HEK293 (cell line): ENCODE measurements at regions not wholly inside any gene's neighbourhood (a gene's known extent, or its start where the extent isn't known, plus 50 kb on each side); places are given as distances from the start of the nearest gene placed in this dataset.
"Not testable (repeated sequence)": the region's sequence is repeated elsewhere in the genome, so short reads cannot be mapped to it uniquely, and the experiment has no call there.

ENCODE experiments used
- CTCF ChIA-PET: fragments of 350-600 bp; formaldehyde crosslinking; extraction: SDS; loops from one replicate; lab custom pipeline; 2021; ENCODE audit warnings: antibody characterized with exemption; lab: Yijun Ruan, JAX
- POLR2A ChIA-PET: fragments of 300-600 bp; formaldehyde crosslinking; extraction: SDS; loops from one replicate; lab custom pipeline; 2020; ENCODE audit warnings: antibody characterized with exemption, inconsistent platforms; lab: Yijun Ruan, JAX
- H3K27ac ChIP-seq: fragments of 200-500 bp; sonication (Bioruptor generic); 2 replicates; pipeline ENCODE4 v1.5.1; 2014; ENCODE audit warnings: low read depth, low read length, control low read depth, inconsistent platforms; ENCODE audit errors: extremely low read depth
- H3K36me3 ChIP-seq, 2 experiments: fragments of 200-500 bp in 1 of 2; sonication (Bioruptor generic) in 1 of 2; 1 replicate in 1 of 2; 2 replicates in 1 of 2; pipeline ENCODE4 v1.5.1; 2014 to 2017; ENCODE audit warnings: inconsistent platforms in 2 of 2, low read length in 2 of 2; ENCODE audit not compliant: control insufficient read depth in 2 of 2, insufficient read depth in 1 of 2
- H3K4me1 ChIP-seq: fragments of 200-500 bp; sonication (Bioruptor generic); 2 replicates; pipeline ENCODE4 v1.5.1; 2014; ENCODE audit warnings: mild to moderate bottlenecking, low read length, inconsistent platforms; ENCODE audit not compliant: control insufficient read depth, insufficient read depth
- H3K4me3 ChIP-seq: 2 replicates; pipeline ENCODE4 v1.5.1; 2011; ENCODE audit warnings: low read depth, mild to moderate bottlenecking, control low read depth, low read length, moderate library complexity
- H3K9me3 ChIP-seq: fragments of 200-500 bp; sonication (Bioruptor generic); 2 replicates; pipeline ENCODE4 v1.5.1; 2014; ENCODE audit warnings: low read depth, low read length, inconsistent platforms; ENCODE audit not compliant: control insufficient read depth, insufficient read depth
- KLF1 ChIP-seq: fragments of 450-650 bp; formaldehyde crosslinking; IDR thresholded peaks from 2 replicates; pipeline ENCODE4 v1.5.1; 2016; ENCODE audit warnings: missing biosample characterization, missing genetic modification characterization
- SCRT1 ChIP-seq: fragments of 450-650 bp; formaldehyde crosslinking; IDR thresholded peaks from 2 replicates; pipeline ENCODE4 v1.5.1; 2016; ENCODE audit warnings: missing biosample characterization, missing genetic modification characterization, borderline replicate concordance
- SP3 ChIP-seq: fragments of 450-650 bp; formaldehyde crosslinking; IDR thresholded peaks from 2 replicates; pipeline ENCODE4 v1.5.1; 2016; ENCODE audit warnings: missing biosample characterization, missing genetic modification characterization
- ZBTB20 ChIP-seq: fragments of 450-650 bp; formaldehyde crosslinking; IDR thresholded peaks from 2 replicates; pipeline ENCODE4 v1.5.1; 2016; ENCODE audit warnings: missing biosample characterization, missing genetic modification characterization
- ZBTB21 ChIP-seq: fragments of 450-650 bp; formaldehyde crosslinking; IDR thresholded peaks from 2 replicates; pipeline ENCODE4 v1.5.1; 2017; ENCODE audit warnings: missing biosample characterization, missing genetic modification characterization
- ZFP69B ChIP-seq: fragments of 450-650 bp; formaldehyde crosslinking; IDR thresholded peaks from 2 replicates; pipeline ENCODE4 v1.5.1; 2016; ENCODE audit warnings: missing biosample characterization, missing genetic modification characterization
- ZNF114 ChIP-seq: fragments of 450-650 bp; formaldehyde crosslinking; IDR thresholded peaks from 2 replicates; pipeline ENCODE4 v1.5.0; 2017; ENCODE audit warnings: missing biosample characterization, missing genetic modification characterization
- ZNF121 ChIP-seq: fragments of 450-650 bp; formaldehyde crosslinking; IDR thresholded peaks from 2 replicates; pipeline ENCODE4 v1.5.1; 2016; ENCODE audit warnings: missing biosample characterization, missing genetic modification characterization
- ZNF155 ChIP-seq: fragments of 450-650 bp; formaldehyde crosslinking; IDR thresholded peaks from 2 replicates; pipeline ENCODE4 v1.5.1; 2016; ENCODE audit warnings: missing biosample characterization, missing genetic modification characterization
- ZNF157 ChIP-seq: fragments of 450-650 bp; formaldehyde crosslinking; IDR thresholded peaks from 2 replicates; pipeline ENCODE4 v1.5.1; 2016; ENCODE audit warnings: missing biosample characterization, missing genetic modification characterization
- ZNF248 ChIP-seq: fragments of 450-650 bp; formaldehyde crosslinking; IDR thresholded peaks from 2 replicates; pipeline ENCODE4 v1.5.1; 2017; ENCODE audit warnings: missing biosample characterization, missing genetic modification characterization
- ZNF302 ChIP-seq: fragments of 450-650 bp; formaldehyde crosslinking; IDR thresholded peaks from 2 replicates; pipeline ENCODE4 v1.5.1; 2016; ENCODE audit warnings: missing biosample characterization, missing genetic modification characterization, low read depth
- ZNF423 ChIP-seq: fragments of 450-650 bp; formaldehyde crosslinking; IDR thresholded peaks from 2 replicates; pipeline ENCODE4 v1.5.1; 2016; ENCODE audit warnings: missing biosample characterization, missing genetic modification characterization
- ZNF585B ChIP-seq: fragments of 450-650 bp; formaldehyde crosslinking; IDR thresholded peaks from 2 replicates; pipeline ENCODE4 v1.5.1; 2016; ENCODE audit warnings: missing biosample characterization, missing genetic modification characterization
- ZNF624 ChIP-seq: fragments of 450-650 bp; formaldehyde crosslinking; IDR thresholded peaks from 2 replicates; pipeline ENCODE4 v1.5.1; 2017; ENCODE audit warnings: missing biosample characterization, missing genetic modification characterization
- ZNF670 ChIP-seq: fragments of 450-650 bp; formaldehyde crosslinking; IDR thresholded peaks from 2 replicates; pipeline ENCODE4 v1.5.1; 2016; ENCODE audit warnings: missing biosample characterization, missing genetic modification characterization, low read depth
- ZNF707 ChIP-seq: fragments of 450-650 bp; formaldehyde crosslinking; IDR thresholded peaks from 2 replicates; pipeline ENCODE4 v1.5.1; 2016; ENCODE audit warnings: missing biosample characterization, missing genetic modification characterization
- TF ChIP-seq, protein P1 (sequence below): fragments of 450-650 bp; formaldehyde crosslinking; IDR thresholded peaks from 2 replicates; pipeline ENCODE4 v1.5.1; 2016; ENCODE audit warnings: missing biosample characterization, missing genetic modification characterization
- TF ChIP-seq, protein P2 (sequence below): fragments of 450-650 bp; formaldehyde crosslinking; IDR thresholded peaks from 2 replicates; pipeline ENCODE4 v1.5.1; 2016; ENCODE audit warnings: missing biosample characterization, missing genetic modification characterization
- TF ChIP-seq, protein P3 (sequence below): fragments of 450-650 bp; formaldehyde crosslinking; IDR thresholded peaks from 2 replicates; pipeline ENCODE4 v1.5.1; 2016; ENCODE audit warnings: missing biosample characterization, missing genetic modification characterization, borderline replicate concordance
- TF ChIP-seq, protein P4 (sequence below): fragments of 450-650 bp; formaldehyde crosslinking; IDR thresholded peaks from 2 replicates; pipeline ENCODE4 v1.5.1; 2016; ENCODE audit warnings: missing biosample characterization, missing genetic modification characterization
- TF ChIP-seq, protein P5 (sequence below): fragments of 450-650 bp; formaldehyde crosslinking; IDR thresholded peaks from 2 replicates; pipeline ENCODE4 v1.5.1; 2016; ENCODE audit warnings: missing biosample characterization, missing genetic modification characterization

DNA sequence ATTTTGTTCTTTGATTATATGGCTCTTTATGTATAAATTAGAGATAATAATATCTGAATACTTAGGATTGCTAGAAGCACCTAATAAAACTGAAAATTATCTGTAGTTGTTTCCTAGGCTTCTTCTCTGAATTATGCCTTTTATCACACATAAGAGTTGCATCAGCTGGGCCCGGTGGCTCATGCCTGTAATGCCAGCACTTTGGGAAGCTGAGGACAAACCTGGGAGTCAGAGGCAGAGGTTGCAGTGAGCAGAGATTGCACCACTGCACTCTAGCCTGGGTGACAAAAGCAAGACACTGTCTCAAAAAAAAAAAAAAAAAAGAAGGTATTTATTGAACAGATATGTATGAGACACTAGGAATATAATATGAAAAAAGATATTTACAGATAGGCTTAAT is 773.5 kb upstream of the AGA start (continued):
- TF ChIP-seq, protein P1, sequence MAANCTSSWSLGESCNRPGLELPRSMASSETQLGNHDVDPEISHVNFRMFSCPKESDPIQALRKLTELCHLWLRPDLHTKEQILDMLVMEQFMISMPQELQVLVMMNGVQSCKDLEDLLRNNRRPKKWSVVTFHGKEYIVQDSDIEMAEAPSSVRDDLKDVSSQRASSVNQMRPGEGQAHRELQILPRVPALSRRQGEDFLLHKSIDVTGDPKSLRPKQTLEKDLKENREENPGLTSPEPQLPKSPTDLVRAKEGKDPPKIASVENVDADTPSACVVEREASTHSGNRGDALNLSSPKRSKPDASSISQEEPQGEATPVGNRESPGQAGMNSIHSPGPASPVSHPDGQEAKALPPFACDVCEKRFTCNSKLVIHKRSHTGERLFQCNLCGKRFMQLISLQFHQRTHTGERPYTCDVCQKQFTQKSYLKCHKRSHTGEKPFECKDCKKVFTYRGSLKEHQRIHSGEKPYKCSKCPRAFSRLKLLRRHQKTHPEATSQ, result no peak
- no peak for TF ChIP-seq ZNF155 (tag by site-specific recombination)

DNA sequence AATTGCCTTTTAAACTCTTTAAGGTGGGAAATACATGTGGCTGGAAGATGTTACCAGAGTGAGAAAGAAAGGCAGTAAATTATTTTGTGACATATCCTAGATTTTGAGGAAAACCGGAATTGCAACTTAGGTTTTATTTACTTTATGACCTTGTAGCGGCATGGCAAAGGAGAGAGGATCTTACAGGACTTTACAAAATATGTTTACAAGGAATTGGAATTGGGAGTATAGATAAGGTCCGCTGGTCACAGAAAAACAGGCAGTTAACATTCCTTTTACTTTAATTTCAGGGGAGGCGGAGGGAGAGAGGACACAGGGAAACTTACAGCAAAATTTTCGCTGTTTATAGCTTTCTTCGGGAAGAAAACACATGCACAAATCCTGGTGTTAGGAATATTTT is 784.2 kb upstream of the AGA start:
- H3K4me1 ChIP-seq, H3K9me3 ChIP-seq, H3K27ac ChIP-seq, POLR2A ChIA-PET, H3K4me3 ChIP-seq, CTCF ChIA-PET, H3K36me3 ChIP-seq: not testable (repeated sequence)

DNA sequence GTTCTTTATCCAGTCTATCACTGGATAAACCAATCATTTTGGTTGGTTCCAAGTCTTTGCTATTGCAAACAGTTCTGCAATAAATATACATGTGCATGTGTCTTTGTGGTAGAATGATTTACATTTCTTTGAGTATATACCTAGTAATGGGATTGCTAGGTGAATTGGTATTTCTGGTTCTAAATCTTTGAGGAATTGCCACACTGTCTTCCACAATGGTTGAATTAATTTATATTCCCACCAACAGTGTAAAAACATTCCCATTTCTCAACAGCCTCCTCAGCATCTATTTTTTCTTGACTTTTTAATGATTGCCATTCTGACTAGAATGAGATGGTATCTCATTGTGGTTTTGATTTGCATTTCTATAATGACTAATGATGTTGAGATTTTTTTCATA is 791.7 kb upstream of the AGA start:
- Histone ChIP-seq H3K36me3 (no peaks in the 10 kb centered on the region), H3K4me1 (no peaks in the 10 kb centered on the region), H3K9me3 (no peaks in the 10 kb centered on the region)
- POLR2A ChIA-PET, result no interaction called here
- TF ChIP-seq, protein P2, sequence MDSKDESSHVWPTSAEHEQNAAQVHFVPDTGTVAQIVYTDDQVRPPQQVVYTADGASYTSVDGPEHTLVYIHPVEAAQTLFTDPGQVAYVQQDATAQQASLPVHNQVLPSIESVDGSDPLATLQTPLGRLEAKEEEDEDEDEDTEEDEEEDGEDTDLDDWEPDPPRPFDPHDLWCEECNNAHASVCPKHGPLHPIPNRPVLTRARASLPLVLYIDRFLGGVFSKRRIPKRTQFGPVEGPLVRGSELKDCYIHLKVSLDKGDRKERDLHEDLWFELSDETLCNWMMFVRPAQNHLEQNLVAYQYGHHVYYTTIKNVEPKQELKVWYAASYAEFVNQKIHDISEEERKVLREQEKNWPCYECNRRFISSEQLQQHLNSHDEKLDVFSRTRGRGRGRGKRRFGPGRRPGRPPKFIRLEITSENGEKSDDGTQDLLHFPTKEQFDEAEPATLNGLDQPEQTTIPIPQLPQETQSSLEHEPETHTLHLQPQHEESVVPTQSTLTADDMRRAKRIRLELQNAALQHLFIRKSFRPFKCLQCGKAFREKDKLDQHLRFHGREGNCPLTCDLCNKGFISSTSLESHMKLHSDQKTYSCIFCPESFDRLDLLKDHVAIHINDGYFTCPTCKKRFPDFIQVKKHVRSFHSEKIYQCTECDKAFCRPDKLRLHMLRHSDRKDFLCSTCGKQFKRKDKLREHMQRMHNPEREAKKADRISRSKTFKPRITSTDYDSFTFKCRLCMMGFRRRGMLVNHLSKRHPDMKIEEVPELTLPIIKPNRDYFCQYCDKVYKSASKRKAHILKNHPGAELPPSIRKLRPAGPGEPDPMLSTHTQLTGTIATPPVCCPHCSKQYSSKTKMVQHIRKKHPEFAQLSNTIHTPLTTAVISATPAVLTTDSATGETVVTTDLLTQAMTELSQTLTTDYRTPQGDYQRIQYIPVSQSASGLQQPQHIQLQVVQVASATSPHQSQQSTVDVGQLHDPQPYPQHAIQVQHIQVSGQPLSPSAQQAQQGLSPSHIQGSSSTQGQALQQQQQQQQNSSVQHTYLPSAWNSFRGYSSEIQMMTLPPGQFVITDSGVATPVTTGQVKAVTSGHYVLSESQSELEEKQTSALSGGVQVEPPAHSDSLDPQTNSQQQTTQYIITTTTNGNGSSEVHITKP (tag by site-specific recombination), result no peak
- TF ChIP-seq, protein P3, sequence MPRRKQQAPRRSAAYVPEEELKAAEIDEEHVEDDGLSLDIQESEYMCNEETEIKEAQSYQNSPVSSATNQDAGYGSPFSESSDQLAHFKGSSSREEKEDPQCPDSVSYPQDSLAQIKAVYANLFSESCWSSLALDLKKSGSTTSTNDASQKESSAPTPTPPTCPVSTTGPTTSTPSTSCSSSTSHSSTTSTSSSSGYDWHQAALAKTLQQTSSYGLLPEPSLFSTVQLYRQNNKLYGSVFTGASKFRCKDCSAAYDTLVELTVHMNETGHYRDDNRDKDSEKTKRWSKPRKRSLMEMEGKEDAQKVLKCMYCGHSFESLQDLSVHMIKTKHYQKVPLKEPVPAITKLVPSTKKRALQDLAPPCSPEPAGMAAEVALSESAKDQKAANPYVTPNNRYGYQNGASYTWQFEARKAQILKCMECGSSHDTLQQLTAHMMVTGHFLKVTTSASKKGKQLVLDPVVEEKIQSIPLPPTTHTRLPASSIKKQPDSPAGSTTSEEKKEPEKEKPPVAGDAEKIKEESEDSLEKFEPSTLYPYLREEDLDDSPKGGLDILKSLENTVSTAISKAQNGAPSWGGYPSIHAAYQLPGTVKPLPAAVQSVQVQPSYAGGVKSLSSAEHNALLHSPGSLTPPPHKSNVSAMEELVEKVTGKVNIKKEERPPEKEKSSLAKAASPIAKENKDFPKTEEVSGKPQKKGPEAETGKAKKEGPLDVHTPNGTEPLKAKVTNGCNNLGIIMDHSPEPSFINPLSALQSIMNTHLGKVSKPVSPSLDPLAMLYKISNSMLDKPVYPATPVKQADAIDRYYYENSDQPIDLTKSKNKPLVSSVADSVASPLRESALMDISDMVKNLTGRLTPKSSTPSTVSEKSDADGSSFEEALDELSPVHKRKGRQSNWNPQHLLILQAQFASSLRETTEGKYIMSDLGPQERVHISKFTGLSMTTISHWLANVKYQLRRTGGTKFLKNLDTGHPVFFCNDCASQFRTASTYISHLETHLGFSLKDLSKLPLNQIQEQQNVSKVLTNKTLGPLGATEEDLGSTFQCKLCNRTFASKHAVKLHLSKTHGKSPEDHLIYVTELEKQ (tag by site-specific recombination), result no peak
- TF ChIP-seq ZNF302 (tag by site-specific recombination) (no peak), ZNF423 (tag by site-specific recombination) (no peak), ZBTB21 (tag by site-specific recombination) (no peak), ZNF585B (tag by site-specific recombination) (no peak), ZNF707 (tag by site-specific recombination) (no peak), ZNF248 (tag by site-specific recombination) (no peak), ZNF624 (tag by site-specific recombination) (no peak), ZFP69B (tag by site-specific recombination) (no peak), ZNF121 (tag by site-specific recombination) (no peak), ZNF114 (tag by site-specific recombination) (no peak), SP3 (tag by site-specific recombination) (no peak), SCRT1 (tag by site-specific recombination) (no peak), KLF1 (tag by site-specific recombination) (no peak), ZNF157 (tag by site-specific recombination) (no peak), ZNF670 (no peak), ZBTB20 (tag by site-specific recombination) (no peak)
- TF ChIP-seq, protein P4, sequence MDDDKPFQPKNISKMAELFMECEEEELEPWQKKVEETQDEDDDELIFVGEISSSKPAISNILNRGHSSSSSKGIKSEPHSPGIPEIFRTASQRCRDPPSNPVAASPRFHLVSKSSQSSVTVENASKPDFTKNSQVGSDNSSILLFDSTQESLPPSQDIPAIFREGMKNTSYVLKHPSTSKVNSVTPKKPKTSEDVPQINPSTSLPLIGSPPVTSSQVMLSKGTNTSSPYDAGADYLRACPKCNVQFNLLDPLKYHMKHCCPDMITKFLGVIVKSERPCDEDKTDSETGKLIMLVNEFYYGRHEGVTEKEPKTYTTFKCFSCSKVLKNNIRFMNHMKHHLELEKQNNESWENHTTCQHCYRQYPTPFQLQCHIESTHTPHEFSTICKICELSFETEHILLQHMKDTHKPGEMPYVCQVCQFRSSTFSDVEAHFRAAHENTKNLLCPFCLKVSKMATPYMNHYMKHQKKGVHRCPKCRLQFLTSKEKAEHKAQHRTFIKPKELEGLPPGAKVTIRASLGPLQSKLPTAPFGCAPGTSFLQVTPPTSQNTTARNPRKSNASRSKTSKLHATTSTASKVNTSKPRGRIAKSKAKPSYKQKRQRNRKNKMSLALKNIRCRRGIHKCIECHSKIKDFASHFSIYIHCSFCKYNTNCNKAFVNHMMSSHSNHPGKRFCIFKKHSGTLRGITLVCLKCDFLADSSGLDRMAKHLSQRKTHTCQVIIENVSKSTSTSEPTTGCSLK (tag by site-specific recombination), result no peak
- TF ChIP-seq, protein P5, sequence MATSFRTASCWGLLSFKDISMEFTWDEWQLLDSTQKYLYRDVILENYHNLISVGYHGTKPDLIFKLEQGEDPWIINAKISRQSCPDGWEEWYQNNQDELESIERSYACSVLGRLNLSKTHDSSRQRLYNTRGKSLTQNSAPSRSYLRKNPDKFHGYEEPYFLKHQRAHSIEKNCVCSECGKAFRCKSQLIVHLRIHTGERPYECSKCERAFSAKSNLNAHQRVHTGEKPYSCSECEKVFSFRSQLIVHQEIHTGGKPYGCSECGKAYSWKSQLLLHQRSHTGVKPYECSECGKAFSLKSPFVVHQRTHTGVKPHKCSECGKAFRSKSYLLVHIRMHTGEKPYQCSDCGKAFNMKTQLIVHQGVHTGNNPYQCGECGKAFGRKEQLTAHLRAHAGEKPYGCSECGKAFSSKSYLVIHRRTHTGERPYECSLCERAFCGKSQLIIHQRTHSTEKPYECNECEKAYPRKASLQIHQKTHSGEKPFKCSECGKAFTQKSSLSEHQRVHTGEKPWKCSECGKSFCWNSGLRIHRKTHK (tag by site-specific recombination), result no peak
- TF ChIP-seq, all 188 proteins: peak for 0
- H3K27ac ChIP-seq, result no peak overlapping the region
- H3K4me3 ChIP-seq, result no peak overlapping the region
- CTCF ChIA-PET, result no interaction called here
